ENCODE measurements at regions not wholly inside any gene's neighbourhood (a gene's known extent, or its start where the extent isn't known, plus 50 kb on each side); places are given as distances from the start of the nearest gene placed in this dataset.

DNA sequence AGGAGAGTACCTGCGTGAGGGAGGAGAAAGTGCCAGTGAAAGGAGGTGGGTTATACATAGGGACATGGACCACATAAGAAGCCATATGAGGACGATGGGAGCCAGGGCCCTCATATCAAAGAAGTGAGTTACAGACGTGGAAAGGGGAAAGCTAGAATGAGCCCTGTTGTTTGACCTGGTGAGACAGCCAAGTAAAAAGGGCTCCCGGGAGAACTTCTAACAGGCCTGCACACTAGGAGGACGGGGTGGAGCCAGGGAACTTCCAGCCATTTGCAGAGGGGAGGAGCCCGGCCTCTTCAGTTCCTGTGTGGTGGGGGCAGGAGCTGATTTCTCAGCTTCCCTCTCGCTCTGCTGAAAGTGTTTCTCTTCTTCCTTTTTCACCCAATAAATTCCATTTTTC lies 84.1 kb upstream of the SLC66A3 start:
- Histone ChIP-seq H4K8ac (ENCODE audit: low read depth in 2 of 2, low read length in 2 of 2) (peak overlapping the region; percentile 17 to 85; a peak in 3 of 4 replicates), H2AK5ac (ENCODE audit: low read depth, low read length) (peak overlapping the region; percentile 77; the same call in 1 of the 2 replicates), H3K9me1 (ENCODE audit: insufficient read depth, low read length) (peaks cover 15% of the 10 kb centered on the region), H3K14ac (replicated peaks; ENCODE audit: low read depth, low read length) (peak overlapping the region; percentile 79; the same call in 1 of the 2 replicates), H3K18ac (ENCODE audit: low read depth, low read length) (0 out of 2 replicates have a peak overlapping the region, but pooled peaks have one; percentile 54), H4K20me1 (ENCODE audit: insufficient read depth, low read length) (no peaks in the 10 kb centered on the region), H3K9ac (ENCODE audit: low read depth, low read length) (no peak overlapping the region), H3K4me1 (ENCODE audit: control insufficient read depth, insufficient read depth, low read length) (peaks cover 12% of the 10 kb centered on the region), H3K4me3 (ENCODE audit: insufficient read depth, low read depth, low read length) (no peak overlapping the region), H2AK9ac (replicated peaks; ENCODE audit: low read depth, low read length, poor library complexity) (no peak overlapping the region), H3K9me3 (ENCODE audit: control insufficient read depth, insufficient read depth, low read length) (no peaks in the 10 kb centered on the region), H3K23ac (ENCODE audit: low read depth, low read length) (no peak overlapping the region), H4K91ac (ENCODE audit: insufficient read depth, low read depth, low read length) (peak overlapping the region; percentile 4; the same call in 1 of the 2 replicates), H4K5ac (ENCODE audit: low read depth, low read length) (peak overlapping the region; percentile 76), H2AFZ (replicated peaks; ENCODE audit: low read length, poor library complexity) (peak overlapping the region; percentile 89), H3K27ac (ENCODE audit: insufficient read depth, low read length) (no peak overlapping the region), H3K27me3 (ENCODE audit: control insufficient read depth, insufficient read depth, low read length) (no peaks in the 10 kb centered on the region), H2BK20ac (ENCODE audit: low read depth, low read length) (peak overlapping the region; percentile 58), H2BK5ac (ENCODE audit: low read depth, low read length, poor library complexity, severe bottlenecking) (peak overlapping the region; percentile 28), H3K4ac (ENCODE audit: low read depth, low read length) (peak overlapping the region; percentile 68), H2BK15ac (ENCODE audit: low read depth, low read length) (peak overlapping the region; percentile 86; the same call in 1 of the 3 replicates), H3K4me2 (ENCODE audit: low read depth, low read length) (no peak overlapping the region), H3K56ac (ENCODE audit: extremely low read depth, insufficient read depth, low read length) (no peak overlapping the region), H2BK120ac (ENCODE audit: low read depth, low read length) (peak overlapping the region; percentile 80), H3K79me1 (ENCODE audit: low read depth in 1 of 2, low read length in 2 of 2) (no peaks in the 10 kb centered on the region), H3K36me3 (ENCODE audit: control insufficient read depth, insufficient read depth, low read length) (no peaks in the 10 kb centered on the region)
- intact Hi-C loops (cut with micrococcal nuclease) (no loop called here), dilution Hi-C loops (cut with HindIII; ENCODE audit: low sequenced_read_pairs, unreplicated experiment) (no loop called here), in situ Hi-C loops (cut with MboI; ENCODE audit: low sequenced_read_pairs) (no loop called here)
- TF ChIP-seq, protein P1, sequence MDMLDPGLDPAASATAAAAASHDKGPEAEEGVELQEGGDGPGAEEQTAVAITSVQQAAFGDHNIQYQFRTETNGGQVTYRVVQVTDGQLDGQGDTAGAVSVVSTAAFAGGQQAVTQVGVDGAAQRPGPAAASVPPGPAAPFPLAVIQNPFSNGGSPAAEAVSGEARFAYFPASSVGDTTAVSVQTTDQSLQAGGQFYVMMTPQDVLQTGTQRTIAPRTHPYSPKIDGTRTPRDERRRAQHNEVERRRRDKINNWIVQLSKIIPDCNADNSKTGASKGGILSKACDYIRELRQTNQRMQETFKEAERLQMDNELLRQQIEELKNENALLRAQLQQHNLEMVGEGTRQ (IDR thresholded peaks at IDR 0.05; ENCODE audit: low read depth, low read length) = 0 out of 2 replicates have a peak, but pooled peaks have one; percentile 5
- TF ChIP-seq BHLHE40 (IDR thresholded peaks at IDR 0.05; ENCODE audit: low read depth, low read length) = no peak
- BruUV-seq (replicated peaks) = no TSS peak
- peak; percentile 36; the same call in 1 of the 2 replicates for ATAC-seq (ENCODE audit: low read depth)
- POLR2A ChIA-PET (ENCODE audit: unreplicated experiment) = interaction anchor here (0.7 kb wide), 1 partner anchor 15 kb away, joined by 12 read pairs; no protein-coding TSS in a partner anchor
- whole genome bisulfite sequencing, 2 experiments (ENCODE audit: extremely low coverage in 2 of 2, insufficient read length in 1 of 2) = no CpG with 5 or more reads among the region's 7 CpGs
- CTCF ChIA-PET = no interaction called here
- DNase-seq = peak; percentile 20
